GM19239 (cell line): ENCODE measurements at regions not wholly inside any gene's neighbourhood (a gene's known extent, or its start where the extent isn't known, plus 50 kb on each side); places are given as distances from the start of the nearest gene placed in this dataset.
"Not testable (repeated sequence)": the region's sequence is repeated elsewhere in the genome, so short reads cannot be mapped to it uniquely, and the experiment has no call there.

ENCODE experiments used
- DNase-seq: peaks from one replicate; pipeline ENCODE4 v3.0.0; 2011; ENCODE audit warnings: low spot score; ENCODE audit not compliant: insufficient read length
- FAIRE-seq: peaks from 2 replicates; lab custom pipeline; 2011; peaks lifted over from hg19 to GRCh38; lab: Jason Lieb, UNC

GRCh38 chr11:25159341-25159740 is 662.5 kb downstream of the LUZP2 start:
- DNase-seq (no peak), FAIRE-seq (no peak)

DNA sequence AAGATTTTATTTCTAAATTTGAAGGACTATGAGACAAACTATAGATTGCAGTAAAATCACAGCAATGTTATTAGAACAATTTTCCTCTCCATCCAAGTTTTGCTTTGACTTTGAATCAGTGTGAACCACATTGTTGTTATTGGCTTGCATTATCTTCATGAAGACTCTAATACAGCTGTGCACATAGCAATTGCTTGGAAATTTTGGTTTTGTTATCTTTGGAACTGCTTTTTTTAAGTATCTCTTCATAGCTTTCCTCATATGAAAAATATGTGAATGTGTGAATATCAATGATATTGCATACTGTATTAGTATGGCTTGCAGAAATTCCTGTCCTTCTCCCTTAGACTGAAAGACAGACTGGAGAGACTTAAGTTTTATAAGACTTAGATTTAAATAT is 666.6 kb downstream of the LUZP2 start:
- no peak for FAIRE-seq
- DNase-seq, result no peak

DNA sequence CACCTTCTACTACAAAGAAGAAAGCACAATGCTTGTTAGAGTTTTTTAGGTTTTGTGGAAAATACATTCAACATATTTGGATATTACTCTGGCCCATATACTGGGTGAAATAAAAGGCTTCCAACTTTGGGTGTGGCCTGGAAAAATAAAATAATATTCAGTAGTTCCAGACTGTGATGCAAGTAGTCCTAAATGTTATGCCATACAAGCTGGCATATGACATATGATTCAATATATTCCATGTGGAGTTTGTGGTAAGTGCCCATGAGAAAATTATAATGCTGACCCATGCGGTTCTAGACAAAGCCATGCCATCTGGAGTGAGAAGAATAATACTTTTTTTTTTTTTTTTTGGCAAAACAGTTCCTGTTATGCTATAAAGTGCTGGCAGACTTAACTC is 683.3 kb downstream of the LUZP2 start:
- FAIRE-seq (no peak), DNase-seq (no peak)

GRCh38 chr11:25183411-25183810 is 686.6 kb downstream of the LUZP2 start:
- no peak for DNase-seq
- FAIRE-seq, result no peak

- DNase-seq (no peak), FAIRE-seq (no peak)
Measured at GRCh38 chr11:25197515-25197914, 700.7 kb downstream of the LUZP2 start.

GRCh38 chr11:25198704-25199103 is 701.9 kb downstream of the LUZP2 start:
- FAIRE-seq (no peak), DNase-seq (no peak)

GRCh38 chr11:25200925-25201324 is 704.1 kb downstream of the LUZP2 start:
- FAIRE-seq (no peak), DNase-seq (no peak)

DNA sequence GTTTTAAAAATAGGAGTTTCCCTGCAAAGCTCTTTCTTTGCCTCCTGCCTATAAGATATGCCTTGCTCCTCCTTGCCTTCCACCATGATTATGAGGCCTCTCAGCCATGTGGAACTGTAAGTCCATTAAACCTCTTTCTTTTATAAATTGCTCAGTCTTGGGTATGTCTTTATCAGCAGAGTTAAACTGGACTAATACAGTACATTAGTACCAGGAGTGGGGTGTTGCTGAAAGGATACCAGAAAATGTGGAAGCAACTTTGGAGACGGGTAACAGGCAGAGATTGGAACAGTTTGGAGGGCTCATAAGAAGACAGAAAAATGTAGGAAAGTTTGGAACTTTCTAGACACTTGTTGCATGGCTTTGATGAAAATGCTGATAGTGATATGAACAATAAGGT is 709.9 kb downstream of the LUZP2 start:
- FAIRE-seq (no peak), DNase-seq (no peak)

GRCh38 chr11:25211635-25212254 is 714.9 kb downstream of the LUZP2 start:
- FAIRE-seq, result no peak
- no peak for DNase-seq

GRCh38 chr11:25214535-25215176 is 717.8 kb downstream of the LUZP2 start:
- no peak for DNase-seq
- FAIRE-seq, result no peak

- no peak for FAIRE-seq
- DNase-seq, result no peak
Measured at GRCh38 chr11:25218036-25218435, 721.2 kb downstream of the LUZP2 start.

- no peak for FAIRE-seq
- no peak for DNase-seq
Measured at GRCh38 chr11:25225078-25225477, 728.2 kb downstream of the LUZP2 start.

- DNase-seq (no peak), FAIRE-seq (no peak)
Measured at GRCh38 chr11:25242928-25243327, 746.1 kb downstream of the LUZP2 start.

- DNase-seq (no peak), FAIRE-seq (no peak)
Measured at GRCh38 chr11:25244126-25244525, 747.3 kb downstream of the LUZP2 start.

- DNase-seq, result no peak
- no peak for FAIRE-seq
Measured at GRCh38 chr11:25247336-25247735, 750.5 kb downstream of the LUZP2 start.

- FAIRE-seq (no peak), DNase-seq (no peak)
Measured at GRCh38 chr11:25252854-25253253, 756.0 kb downstream of the LUZP2 start.

- not testable (repeated sequence) for FAIRE-seq, DNase-seq
Measured at GRCh38 chr11:25263861-25264260, 767.0 kb downstream of the LUZP2 start.

GRCh38 chr11:25271301-25271700 is 774.4 kb downstream of the LUZP2 start:
- DNase-seq (no peak), FAIRE-seq (no peak)

DNA sequence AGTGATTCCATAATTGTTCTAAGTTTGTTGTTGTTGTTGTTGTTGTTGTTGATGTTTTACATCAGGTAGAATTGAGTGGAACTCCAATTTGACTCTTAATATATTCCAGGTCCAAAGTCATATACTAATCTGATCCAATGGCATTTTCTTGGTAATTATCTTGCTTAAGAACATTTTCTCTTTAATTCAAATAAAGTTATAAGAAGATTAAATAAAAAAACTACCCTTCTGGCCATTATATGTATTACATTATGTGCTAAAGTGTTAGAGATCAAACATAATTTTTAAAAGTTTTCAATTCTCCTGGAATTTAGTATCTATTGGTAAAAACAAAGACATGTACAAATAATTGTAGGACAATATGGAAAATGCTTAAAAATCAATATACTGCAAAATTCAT is 775.4 kb downstream of the LUZP2 start:
- DNase-seq (no peak), FAIRE-seq (no peak)

DNA sequence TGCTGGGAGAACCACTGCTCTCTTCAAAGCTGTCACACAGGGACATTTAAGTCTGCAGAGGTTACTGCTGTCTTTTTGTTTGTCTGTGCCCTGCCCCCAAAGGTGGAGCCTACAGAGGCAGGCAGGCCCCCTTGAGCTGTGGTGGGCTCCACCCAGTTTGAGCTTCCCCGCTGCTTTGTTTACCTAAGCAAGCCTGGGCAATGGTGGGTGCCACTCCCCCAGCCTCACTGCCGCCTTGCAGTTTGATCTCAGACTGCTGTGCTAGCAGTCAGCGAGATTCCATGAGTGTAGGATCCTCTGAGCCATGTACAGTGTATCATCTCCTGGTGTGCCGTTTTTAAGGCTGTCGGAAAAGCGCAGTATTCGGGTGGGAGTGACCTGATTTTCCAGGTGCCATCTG is 784.0 kb downstream of the LUZP2 start:
- DNase-seq, FAIRE-seq: not testable (repeated sequence)

- no peak for DNase-seq
- FAIRE-seq, result no peak
Measured at GRCh38 chr11:25293166-25293565, 796.3 kb downstream of the LUZP2 start.

GRCh38 chr11:25298450-25298849 is 801.6 kb downstream of the LUZP2 start:
- FAIRE-seq (no peak), DNase-seq (no peak)
